SJSA1 (cell line): ENCODE measurements at regions not wholly inside any gene's neighbourhood (a gene's known extent, or its start where the extent isn't known, plus 50 kb on each side); places are given as distances from the start of the nearest gene placed in this dataset.

Source experiments
- DNase-seq, 2 experiments: peaks; one replicate each; pipeline ENCODE4 v3.0.0-alpha.2; 2015 to 2020; ENCODE audit warnings: low spot score in 2 of 2, low read depth in 1 of 2
- H3K27ac ChIP-seq: fragments of 250-450 bp; sonication (Bioruptor Pico); 2 replicates; pipeline ENCODE4 v1.5.1; 2020; ENCODE audit warnings: mild to moderate bottlenecking, moderate library complexity
- H3K27me3 ChIP-seq: fragments of 250-450 bp; sonication (Bioruptor Pico); replicated peaks from 2 replicates; pipeline ENCODE4 v1.5.1; 2020; ENCODE audit warnings: mild to moderate bottlenecking, moderate library complexity
- H3K36me3 ChIP-seq: fragments of 250-450 bp; sonication (Bioruptor Pico); 2 replicates; pipeline ENCODE4 v1.5.1; 2020; ENCODE audit warnings: mild to moderate bottlenecking
- H3K4me1 ChIP-seq: fragments of 250-450 bp; sonication (Bioruptor Pico); replicated peaks from 2 replicates; pipeline ENCODE4 v1.6.1; 2021; ENCODE audit warnings: mild to moderate bottlenecking
- H3K4me3 ChIP-seq: fragments of 250-450 bp; sonication (Bioruptor Pico); 2 replicates; pipeline ENCODE4 v1.5.1; 2020; ENCODE audit warnings: mild to moderate bottlenecking
- H3K9me3 ChIP-seq: fragments of 250-450 bp; sonication (Bioruptor Pico); replicated peaks from 2 replicates; pipeline ENCODE4 v1.5.1; 2020; ENCODE audit warnings: mild to moderate bottlenecking

GRCh38 chr3:78414261-78414660 is 1353.5 kb downstream of the ROBO1 start:
- Histone ChIP-seq H3K36me3 (no peaks in the 10 kb centered on the region), H3K9me3 (no peaks in the 10 kb centered on the region), H3K4me1 (no peaks in the 10 kb centered on the region), H3K27me3 (no peaks in the 10 kb centered on the region), H3K27ac (no peak overlapping the region), H3K4me3 (no peak overlapping the region)
- DNase-seq, result no peak

- DNase-seq, result no peak
- no peaks in the 10 kb centered on the region for H3K9me3 ChIP-seq
- H3K27ac ChIP-seq, result no peak overlapping the region
- H3K4me3 ChIP-seq, result no peak overlapping the region
- no peaks in the 10 kb centered on the region for H3K4me1 ChIP-seq
- no peaks in the 10 kb centered on the region for H3K27me3 ChIP-seq
- no peaks in the 10 kb centered on the region for H3K36me3 ChIP-seq
Measured at GRCh38 chr3:78420611-78421010, 1347.2 kb downstream of the ROBO1 start.

GRCh38 chr3:78421247-78421966 is 1346.4 kb downstream of the ROBO1 start:
- Histone ChIP-seq H3K27ac (no peak overlapping the region), H3K4me3 (no peak overlapping the region), H3K4me1 (no peaks in the 10 kb centered on the region), H3K9me3 (no peaks in the 10 kb centered on the region), H3K27me3 (no peaks in the 10 kb centered on the region), H3K36me3 (no peaks in the 10 kb centered on the region)
- no peak for DNase-seq

- Histone ChIP-seq H3K27ac (no peak overlapping the region), H3K4me1 (peaks cover 4% of the 10 kb centered on the region; the same call in 1 of the 2 replicates), H3K4me3 (no peak overlapping the region), H3K27me3 (no peaks in the 10 kb centered on the region), H3K9me3 (no peaks in the 10 kb centered on the region), H3K36me3 (no peaks in the 10 kb centered on the region)
- no peak for DNase-seq
Measured at GRCh38 chr3:78424656-78425055, 1343.1 kb downstream of the ROBO1 start.

GRCh38 chr3:78426454-78426853 is 1341.3 kb downstream of the ROBO1 start:
- Histone ChIP-seq H3K4me1 (peaks cover 4% of the 10 kb centered on the region; the same call in 1 of the 2 replicates), H3K4me3 (no peak overlapping the region), H3K9me3 (no peaks in the 10 kb centered on the region), H3K27me3 (no peaks in the 10 kb centered on the region), H3K36me3 (no peaks in the 10 kb centered on the region), H3K27ac (no peak overlapping the region)
- no peak for DNase-seq

GRCh38 chr3:78427303-78427702 is 1340.5 kb downstream of the ROBO1 start:
- Histone ChIP-seq H3K9me3 (no peaks in the 10 kb centered on the region), H3K4me3 (no peak overlapping the region), H3K27ac (no peak overlapping the region), H3K4me1 (peaks cover 4% of the 10 kb centered on the region; the same call in 1 of the 2 replicates), H3K36me3 (no peaks in the 10 kb centered on the region), H3K27me3 (no peaks in the 10 kb centered on the region)
- DNase-seq, result peak in 1 of 2 experiments; percentile 5

GRCh38 chr3:78430741-78431140 is 1337.1 kb downstream of the ROBO1 start:
- DNase-seq, result no peak
- H3K27ac ChIP-seq, result no peak overlapping the region
- H3K4me1 ChIP-seq, result peaks cover 4% of the 10 kb centered on the region; the same call in 1 of the 2 replicates

GRCh38 chr3:78434801-78435200 is 1333.0 kb downstream of the ROBO1 start:
- no peak for DNase-seq

More at GRCh38 chr3:78430741-78431140, 1337.1 kb downstream of the ROBO1 start:
- no peaks in the 10 kb centered on the region for H3K36me3 ChIP-seq
- H3K9me3 ChIP-seq, result no peaks in the 10 kb centered on the region
- H3K27me3 ChIP-seq, result no peaks in the 10 kb centered on the region
- H3K4me3 ChIP-seq, result no peak overlapping the region

GRCh38 chr3:78455166-78455565 is 1312.6 kb downstream of the ROBO1 start:
- H3K27ac ChIP-seq, result no peak overlapping the region
- H3K4me1 ChIP-seq, result no peaks in the 10 kb centered on the region
- no peak for DNase-seq
- H3K9me3 ChIP-seq, result no peaks in the 10 kb centered on the region
- H3K27me3 ChIP-seq, result no peaks in the 10 kb centered on the region
- no peak overlapping the region for H3K4me3 ChIP-seq
- H3K36me3 ChIP-seq, result no peaks in the 10 kb centered on the region

More at GRCh38 chr3:78434801-78435200, 1333.0 kb downstream of the ROBO1 start:
- no peaks in the 10 kb centered on the region for H3K4me1 ChIP-seq
- no peaks in the 10 kb centered on the region for H3K9me3 ChIP-seq
- H3K36me3 ChIP-seq, result no peaks in the 10 kb centered on the region
- H3K27ac ChIP-seq, result no peak overlapping the region
- no peak overlapping the region for H3K4me3 ChIP-seq
- no peaks in the 10 kb centered on the region for H3K27me3 ChIP-seq

- Histone ChIP-seq H3K4me1 (no peaks in the 10 kb centered on the region), H3K27me3 (no peaks in the 10 kb centered on the region), H3K9me3 (no peaks in the 10 kb centered on the region), H3K4me3 (no peak overlapping the region), H3K27ac (no peak overlapping the region), H3K36me3 (no peaks in the 10 kb centered on the region)
- no peak for DNase-seq
Measured at GRCh38 chr3:78455712-78456433, 1311.9 kb downstream of the ROBO1 start.

- Histone ChIP-seq H3K27ac (no peak overlapping the region), H3K4me1 (no peaks in the 10 kb centered on the region), H3K9me3 (no peaks in the 10 kb centered on the region), H3K27me3 (no peaks in the 10 kb centered on the region), H3K4me3 (no peak overlapping the region), H3K36me3 (no peaks in the 10 kb centered on the region)
- no peak for DNase-seq
Measured at GRCh38 chr3:78459796-78460195, 1308.0 kb downstream of the ROBO1 start.

- Histone ChIP-seq H3K4me1 (no peaks in the 10 kb centered on the region), H3K27ac (no peak overlapping the region), H3K27me3 (no peaks in the 10 kb centered on the region), H3K4me3 (no peak overlapping the region), H3K36me3 (no peaks in the 10 kb centered on the region), H3K9me3 (no peaks in the 10 kb centered on the region)
- no peak for DNase-seq
Measured at GRCh38 chr3:78462021-78462420, 1305.8 kb downstream of the ROBO1 start.

GRCh38 chr3:78476076-78476475 is 1291.7 kb downstream of the ROBO1 start:
- no peaks in the 10 kb centered on the region for H3K36me3 ChIP-seq
- no peaks in the 10 kb centered on the region for H3K4me1 ChIP-seq
- H3K27ac ChIP-seq, result no peak overlapping the region
- H3K27me3 ChIP-seq, result no peaks in the 10 kb centered on the region
- DNase-seq, result no peak
- H3K9me3 ChIP-seq, result no peaks in the 10 kb centered on the region
- no peak overlapping the region for H3K4me3 ChIP-seq

GRCh38 chr3:78481050-78481449 is 1286.7 kb downstream of the ROBO1 start:
- no peaks in the 10 kb centered on the region for H3K4me1 ChIP-seq

More at GRCh38 chr3:78481050-78481449, 1286.7 kb downstream of the ROBO1 start:
- Histone ChIP-seq H3K27me3 (no peaks in the 10 kb centered on the region), H3K4me3 (no peak overlapping the region), H3K9me3 (no peaks in the 10 kb centered on the region), H3K27ac (no peak overlapping the region), H3K36me3 (no peaks in the 10 kb centered on the region)
- DNase-seq, result no peak
